ENCODE measurements at regions not wholly inside any gene's neighbourhood (a gene's known extent, or its start where the extent isn't known, plus 50 kb on each side); places are given as distances from the start of the nearest gene placed in this dataset.

GRCh38 chr16:76724181-76724580 lies 447.0 kb downstream of the CNTNAP4 start:
- DNase-seq = no peak

GRCh38 chr16:76729525-76729924 lies 452.3 kb downstream of the CNTNAP4 start:
- no peak for DNase-seq

GRCh38 chr16:76732894-76733293 lies 455.7 kb downstream of the CNTNAP4 start:
- DNase-seq = no peak

- no peak for DNase-seq
Measured at GRCh38 chr16:76741623-76742022, 449.4 kb upstream of the MON1B start.

GRCh38 chr16:76748461-76749348 lies 442.3 kb upstream of the MON1B start:
- DNase-seq = no peak

- DNase-seq = no peak
Measured at GRCh38 chr16:76749780-76750375, 441.1 kb upstream of the MON1B start.

GRCh38 chr16:76755496-76755895 lies 435.5 kb upstream of the MON1B start:
- DNase-seq = no peak

- no peak for DNase-seq
Measured at GRCh38 chr16:76756423-76756822, 434.6 kb upstream of the MON1B start.

- no peak for DNase-seq
Measured at GRCh38 chr16:76756951-76757350, 434.0 kb upstream of the MON1B start.

- no peak for DNase-seq
Measured at GRCh38 chr16:76766538-76766937, 424.5 kb upstream of the MON1B start.

GRCh38 chr16:76768316-76768715 lies 422.7 kb upstream of the MON1B start:
- DNase-seq = no peak

GRCh38 chr16:76768948-76769347 lies 422.0 kb upstream of the MON1B start:
- no peak for DNase-seq

- no peak for DNase-seq
Measured at GRCh38 chr16:76771216-76771615, 419.8 kb upstream of the MON1B start.

GRCh38 chr16:76777721-76778465 lies 413.1 kb upstream of the MON1B start:
- DNase-seq = no peak

- no peak for DNase-seq
Measured at GRCh38 chr16:76780556-76780955, 410.4 kb upstream of the MON1B start.

GRCh38 chr16:76784530-76784929 lies 406.5 kb upstream of the MON1B start:
- DNase-seq = no peak

- no peak for DNase-seq
Measured at GRCh38 chr16:76787394-76787793, 403.6 kb upstream of the MON1B start.

GRCh38 chr16:76791151-76791550 lies 399.8 kb upstream of the MON1B start:
- no peak for DNase-seq

- DNase-seq = no peak
Measured at GRCh38 chr16:76796416-76796815, 394.6 kb upstream of the MON1B start.

GRCh38 chr16:76796978-76797377 lies 394.0 kb upstream of the MON1B start:
- no peak for DNase-seq

GRCh38 chr16:76797457-76797856 lies 393.5 kb upstream of the MON1B start:
- no peak for DNase-seq

- DNase-seq = no peak
Measured at GRCh38 chr16:76800196-76800595, 390.8 kb upstream of the MON1B start.

- DNase-seq = no peak
Measured at GRCh38 chr16:76801357-76801756, 389.6 kb upstream of the MON1B start.

- DNase-seq = no peak
Measured at GRCh38 chr16:76816475-76816874, 374.5 kb upstream of the MON1B start.
